ENCODE measurements at regions not wholly inside any gene's neighbourhood (a gene's known extent, or its start where the extent isn't known, plus 50 kb on each side); places are given as distances from the start of the nearest gene placed in this dataset.

DNA sequence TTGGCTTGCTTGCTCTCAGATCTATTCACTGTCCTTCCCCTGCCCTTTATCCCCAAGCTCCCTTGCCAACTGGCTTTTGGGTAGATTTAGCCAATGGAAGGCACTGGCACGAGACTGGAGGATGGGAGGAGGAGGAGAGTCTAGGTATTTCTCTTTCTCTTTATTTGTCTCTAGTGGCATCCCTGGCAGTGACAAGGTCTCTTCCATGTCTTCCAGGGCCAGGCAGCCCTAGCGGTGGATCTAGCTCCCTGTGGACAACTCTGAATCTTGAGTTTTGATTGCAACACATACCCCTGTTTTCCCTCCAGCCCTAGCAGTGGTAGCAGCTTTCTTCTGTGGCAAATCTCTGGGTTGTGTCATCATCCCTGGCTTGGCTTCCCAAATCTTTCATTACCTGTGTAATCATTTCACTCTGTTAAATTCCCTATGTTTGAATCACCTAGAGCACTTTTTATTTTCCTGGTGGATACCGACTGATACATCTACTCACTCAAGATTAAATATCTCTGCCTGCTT is 171.1 kb upstream of the IRX6 start:
- no peak overlapping the region for H3K4me3 Mint-ChIP-seq (ENCODE audit: low read depth, unreplicated experiment)
- DNase-seq, result no peak
- no peak overlapping the region for H3K27ac Mint-ChIP-seq (ENCODE audit: unreplicated experiment)
- peaks cover 3% of the 10 kb centered on the region for H3K9me3 Mint-ChIP-seq (ENCODE audit: low read depth, unreplicated experiment)
- H3K27me3 Mint-ChIP-seq (ENCODE audit: unreplicated experiment), result peaks cover 24% of the 10 kb centered on the region
- intact Hi-C loops (cut with micrococcal nuclease; ENCODE audit: unreplicated experiment), result no loop called here
- TF ChIP-seq, protein P1, sequence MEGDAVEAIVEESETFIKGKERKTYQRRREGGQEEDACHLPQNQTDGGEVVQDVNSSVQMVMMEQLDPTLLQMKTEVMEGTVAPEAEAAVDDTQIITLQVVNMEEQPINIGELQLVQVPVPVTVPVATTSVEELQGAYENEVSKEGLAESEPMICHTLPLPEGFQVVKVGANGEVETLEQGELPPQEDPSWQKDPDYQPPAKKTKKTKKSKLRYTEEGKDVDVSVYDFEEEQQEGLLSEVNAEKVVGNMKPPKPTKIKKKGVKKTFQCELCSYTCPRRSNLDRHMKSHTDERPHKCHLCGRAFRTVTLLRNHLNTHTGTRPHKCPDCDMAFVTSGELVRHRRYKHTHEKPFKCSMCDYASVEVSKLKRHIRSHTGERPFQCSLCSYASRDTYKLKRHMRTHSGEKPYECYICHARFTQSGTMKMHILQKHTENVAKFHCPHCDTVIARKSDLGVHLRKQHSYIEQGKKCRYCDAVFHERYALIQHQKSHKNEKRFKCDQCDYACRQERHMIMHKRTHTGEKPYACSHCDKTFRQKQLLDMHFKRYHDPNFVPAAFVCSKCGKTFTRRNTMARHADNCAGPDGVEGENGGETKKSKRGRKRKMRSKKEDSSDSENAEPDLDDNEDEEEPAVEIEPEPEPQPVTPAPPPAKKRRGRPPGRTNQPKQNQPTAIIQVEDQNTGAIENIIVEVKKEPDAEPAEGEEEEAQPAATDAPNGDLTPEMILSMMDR (IDR thresholded peaks at IDR 0.05; ENCODE audit: unreplicated experiment), result no peak
- no peaks in the 10 kb centered on the region for H3K36me3 Mint-ChIP-seq (ENCODE audit: insufficient read depth, unreplicated experiment)
- no TSS peak for BruUV-seq (replicated peaks)
- H3K4me1 Mint-ChIP-seq (ENCODE audit: low read depth, unreplicated experiment), result no peaks in the 10 kb centered on the region
- CTCF ChIA-PET, result no interaction called here

DNA sequence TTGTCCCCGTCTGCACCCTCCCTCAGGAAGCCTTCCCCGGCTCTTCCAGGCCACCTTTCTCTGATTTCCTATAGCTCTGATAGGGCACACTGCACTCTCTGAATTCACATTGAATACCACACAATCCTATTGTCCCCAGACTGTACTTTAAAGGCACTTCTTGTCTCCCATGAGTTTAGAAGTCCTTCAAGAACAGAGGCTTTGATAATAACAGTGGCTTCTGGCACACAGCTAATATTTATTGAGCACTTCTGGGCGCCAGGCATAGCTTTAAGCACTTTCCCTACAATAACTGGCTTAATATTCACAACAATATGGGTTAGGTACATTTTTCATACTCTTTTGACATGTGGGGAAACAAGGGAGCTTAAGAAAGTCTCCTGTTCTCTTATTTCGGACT is 169.7 kb upstream of the IRX6 start:
- Mint-ChIP-seq H3K4me3 (ENCODE audit: low read depth, unreplicated experiment) (no peak overlapping the region), H3K27me3 (ENCODE audit: unreplicated experiment) (peaks cover 17% of the 10 kb centered on the region), H3K9me3 (ENCODE audit: low read depth, unreplicated experiment) (peaks cover 4% of the 10 kb centered on the region), H3K36me3 (ENCODE audit: insufficient read depth, unreplicated experiment) (no peaks in the 10 kb centered on the region), H3K4me1 (ENCODE audit: low read depth, unreplicated experiment) (no peaks in the 10 kb centered on the region), H3K27ac (ENCODE audit: unreplicated experiment) (no peak overlapping the region)
- intact Hi-C loops (cut with micrococcal nuclease; ENCODE audit: unreplicated experiment), result no loop called here
- no peak for DNase-seq
- no TSS peak for BruUV-seq (replicated peaks)
- CTCF ChIA-PET, result interaction anchor here (0.5 kb wide), 1 partner anchor 297 kb away, joined by 3 read pairs; no protein-coding TSS in a partner anchor
- TF ChIP-seq, protein P1 (IDR thresholded peaks at IDR 0.05; ENCODE audit: unreplicated experiment), result no peak

DNA sequence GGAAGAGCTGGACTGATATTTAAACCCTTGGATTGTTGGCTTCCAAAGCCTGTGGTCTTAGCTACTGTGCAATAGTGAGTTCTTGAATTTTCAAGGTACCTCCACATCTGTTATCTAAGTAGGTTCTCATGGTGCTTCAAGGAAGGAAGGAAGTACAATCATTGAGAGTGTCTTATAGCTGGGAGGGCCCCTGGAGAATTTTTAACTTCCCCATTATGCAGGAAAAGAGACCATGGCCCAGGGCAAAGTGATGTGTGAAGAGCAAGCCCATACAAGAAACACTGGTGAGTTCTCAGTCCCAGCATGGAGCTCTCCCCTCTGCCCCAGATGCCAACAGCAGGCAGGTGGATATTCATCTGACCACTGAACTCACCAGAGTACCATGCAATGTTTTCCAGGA is 169.0 kb upstream of the IRX6 start:
- Mint-ChIP-seq H3K4me3 (ENCODE audit: low read depth, unreplicated experiment) (no peak overlapping the region), H3K4me1 (ENCODE audit: low read depth, unreplicated experiment) (no peaks in the 10 kb centered on the region), H3K36me3 (ENCODE audit: insufficient read depth, unreplicated experiment) (no peaks in the 10 kb centered on the region), H3K27me3 (ENCODE audit: unreplicated experiment) (peaks cover 17% of the 10 kb centered on the region), H3K27ac (ENCODE audit: unreplicated experiment) (no peak overlapping the region), H3K9me3 (ENCODE audit: low read depth, unreplicated experiment) (peaks cover 7% of the 10 kb centered on the region)
- no TSS peak for BruUV-seq (replicated peaks)
- intact Hi-C loops (cut with micrococcal nuclease; ENCODE audit: unreplicated experiment), result no loop called here
- TF ChIP-seq, protein P1 (IDR thresholded peaks at IDR 0.05; ENCODE audit: unreplicated experiment), result no peak
- no peak for DNase-seq
- CTCF ChIA-PET, result no interaction called here

DNA sequence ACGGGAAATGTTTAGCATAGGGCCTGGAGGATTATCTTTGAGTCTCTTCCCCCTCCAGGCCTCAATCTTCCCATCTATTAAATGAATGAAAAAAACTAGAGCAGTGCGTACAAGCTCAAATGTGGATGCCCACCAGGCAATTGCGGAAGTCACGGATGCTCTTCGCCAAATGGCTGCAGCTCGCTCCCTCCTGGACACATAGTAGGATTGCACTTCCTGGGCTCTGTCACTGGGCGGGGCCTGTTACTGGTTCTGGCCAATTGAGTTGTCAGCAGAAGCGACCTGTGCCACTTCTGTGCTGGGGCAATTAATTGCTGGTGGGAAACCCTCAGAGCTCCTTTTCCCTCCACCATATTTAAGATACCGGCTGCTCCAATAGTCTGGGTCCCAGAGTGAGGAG is 168.2 kb upstream of the IRX6 start:
- H3K9me3 Mint-ChIP-seq (ENCODE audit: low read depth, unreplicated experiment), result peaks cover 7% of the 10 kb centered on the region
- no peak for DNase-seq
- H3K27ac Mint-ChIP-seq (ENCODE audit: unreplicated experiment), result no peak overlapping the region
- TF ChIP-seq, protein P1 (IDR thresholded peaks at IDR 0.05; ENCODE audit: unreplicated experiment), result no peak
- BruUV-seq (replicated peaks), result no TSS peak
- H3K27me3 Mint-ChIP-seq (ENCODE audit: unreplicated experiment), result peaks cover 17% of the 10 kb centered on the region
- no peaks in the 10 kb centered on the region for H3K36me3 Mint-ChIP-seq (ENCODE audit: insufficient read depth, unreplicated experiment)
- H3K4me1 Mint-ChIP-seq (ENCODE audit: low read depth, unreplicated experiment), result no peaks in the 10 kb centered on the region
- CTCF ChIA-PET, result interaction anchor here (0.5 kb wide), 1 partner anchor 35 kb away, joined by 3 read pairs; no protein-coding TSS in a partner anchor
- H3K4me3 Mint-ChIP-seq (ENCODE audit: low read depth, unreplicated experiment), result no peak overlapping the region
- intact Hi-C loops (cut with micrococcal nuclease; ENCODE audit: unreplicated experiment), result no loop called here
